Activated CD4-positive, alpha-beta T cell treated with anti-CD3 and anti-CD28 coated beads, Interleukin-2, amount 10 ng/mL, durations not matched to agents 7 days and 5 days (primary cell): ENCODE measurements at regions not wholly inside any gene's neighbourhood (a gene's known extent, or its start where the extent isn't known, plus 50 kb on each side); places are given as distances from the start of the nearest gene placed in this dataset.

Experiments used
- CTCF ChIA-PET: fragments of 350-600 bp; sonication (Branson Sonifier 250); formaldehyde crosslinking; loops from one replicate; lab custom pipeline; 2021; ENCODE audit warnings: antibody characterized with exemption; lab: Charles Lee
- POLR2A ChIA-PET: fragments of 350-600 bp; sonication (Branson Sonifier 250); formaldehyde crosslinking; loops from one replicate; lab custom pipeline; 2021; ENCODE audit warnings: antibody characterized with exemption; lab: Charles Lee
- DNase-seq: peaks from one replicate; pipeline ENCODE4 v3.0.0-alpha.2; 2020
- H3K27ac Mint-ChIP-seq: one replicate; pipeline ENCODE4 v1.8.0; 2021; ENCODE audit warnings: mild to moderate bottlenecking, moderate library complexity, mixed read lengths
- H3K27me3 Mint-ChIP-seq: one replicate; pipeline ENCODE4 v1.8.0; 2021; ENCODE audit warnings: mixed read lengths
- H3K36me3 Mint-ChIP-seq: one replicate; pipeline ENCODE4 v1.8.0; 2021; ENCODE audit warnings: low read depth, mixed read lengths
- H3K4me1 Mint-ChIP-seq: one replicate; pipeline ENCODE4 v1.8.0; 2021; ENCODE audit warnings: mixed read lengths
- H3K4me3 Mint-ChIP-seq: one replicate; pipeline ENCODE4 v1.8.0; 2021; ENCODE audit warnings: mild to moderate bottlenecking, moderate library complexity, mixed read lengths
- H3K9me3 Mint-ChIP-seq: one replicate; pipeline ENCODE4 v1.8.0; 2021; ENCODE audit warnings: mixed read lengths

- peaks cover 2% of the 10 kb centered on the region for H3K27me3 Mint-ChIP-seq
- no peak overlapping the region for H3K4me3 Mint-ChIP-seq
- DNase-seq, result no peak
- H3K27ac Mint-ChIP-seq, result no peak overlapping the region
- H3K4me1 Mint-ChIP-seq, result no peaks in the 10 kb centered on the region
- ChIA-PET CTCF (no interaction called here), POLR2A (no interaction called here)
- no peaks in the 10 kb centered on the region for H3K9me3 Mint-ChIP-seq
- H3K36me3 Mint-ChIP-seq, result no peaks in the 10 kb centered on the region
These were observed 243.1 kb downstream of the FOXD2 start for GRCh38 chr1:47680815-47681475.

GRCh38 chr1:47681735-47682134 lies 243.9 kb downstream of the FOXD2 start:
- no peak overlapping the region for H3K27ac Mint-ChIP-seq
- no peaks in the 10 kb centered on the region for H3K4me1 Mint-ChIP-seq
- no peaks in the 10 kb centered on the region for H3K9me3 Mint-ChIP-seq
- H3K27me3 Mint-ChIP-seq, result peaks cover 2% of the 10 kb centered on the region
- H3K4me3 Mint-ChIP-seq, result no peak overlapping the region
- DNase-seq, result no peak
- H3K36me3 Mint-ChIP-seq, result no peaks in the 10 kb centered on the region
- POLR2A ChIA-PET, result no interaction called here
- CTCF ChIA-PET, result no interaction called here

- Mint-ChIP-seq H3K4me1 (no peaks in the 10 kb centered on the region), H3K27ac (no peak overlapping the region), H3K9me3 (no peaks in the 10 kb centered on the region), H3K27me3 (peaks cover 2% of the 10 kb centered on the region), H3K36me3 (no peaks in the 10 kb centered on the region), H3K4me3 (no peak overlapping the region)
- DNase-seq, result no peak
- ChIA-PET POLR2A (no interaction called here), CTCF (no interaction called here)
These were observed 244.4 kb downstream of the FOXD2 start for GRCh38 chr1:47682198-47682597.

- ChIA-PET CTCF (no interaction called here), POLR2A (no interaction called here)
- peaks cover 2% of the 10 kb centered on the region for H3K27me3 Mint-ChIP-seq
- no peaks in the 10 kb centered on the region for H3K36me3 Mint-ChIP-seq
- H3K9me3 Mint-ChIP-seq, result no peaks in the 10 kb centered on the region
- DNase-seq, result no peak
- H3K27ac Mint-ChIP-seq, result no peak overlapping the region
- H3K4me1 Mint-ChIP-seq, result no peaks in the 10 kb centered on the region
- H3K4me3 Mint-ChIP-seq, result no peak overlapping the region
These were observed 245.0 kb downstream of the FOXD2 start for GRCh38 chr1:47682786-47683350.

GRCh38 chr1:47683401-47683800 lies 245.6 kb downstream of the FOXD2 start:
- Mint-ChIP-seq H3K9me3 (no peaks in the 10 kb centered on the region), H3K27me3 (peaks cover under 1% of the 10 kb centered on the region), H3K36me3 (no peaks in the 10 kb centered on the region), H3K27ac (no peak overlapping the region), H3K4me3 (no peak overlapping the region), H3K4me1 (no peaks in the 10 kb centered on the region)
- CTCF ChIA-PET, result interaction anchor here (1.0 kb wide), 1 partner anchor 12 kb away, joined by 3 read pairs; no protein-coding TSS in a partner anchor
- DNase-seq, result no peak
- POLR2A ChIA-PET, result no interaction called here

GRCh38 chr1:47684518-47684917 lies 246.7 kb downstream of the FOXD2 start:
- H3K9me3 Mint-ChIP-seq, result no peaks in the 10 kb centered on the region
- no peak for DNase-seq
- POLR2A ChIA-PET, result no interaction called here
- no peaks in the 10 kb centered on the region for H3K4me1 Mint-ChIP-seq
- H3K36me3 Mint-ChIP-seq, result no peaks in the 10 kb centered on the region
- H3K4me3 Mint-ChIP-seq, result no peak overlapping the region
- no peaks in the 10 kb centered on the region for H3K27me3 Mint-ChIP-seq
- H3K27ac Mint-ChIP-seq, result no peak overlapping the region
- CTCF ChIA-PET, result interaction anchor here (1.0 kb wide), 1 partner anchor 11 kb away, joined by 3 read pairs; no protein-coding TSS in a partner anchor

- H3K4me3 Mint-ChIP-seq, result no peak overlapping the region
- H3K4me1 Mint-ChIP-seq, result no peaks in the 10 kb centered on the region
- H3K36me3 Mint-ChIP-seq, result no peaks in the 10 kb centered on the region
- ChIA-PET CTCF (interaction anchor here (0.6 kb wide), 1 partner anchor 72 kb away, joined by 3 read pairs; no protein-coding TSS in a partner anchor), POLR2A (no interaction called here)
- H3K27ac Mint-ChIP-seq, result no peak overlapping the region
- DNase-seq, result no peak
- peaks cover 2% of the 10 kb centered on the region for H3K27me3 Mint-ChIP-seq
- no peaks in the 10 kb centered on the region for H3K9me3 Mint-ChIP-seq
These were observed 247.3 kb downstream of the FOXD2 start for GRCh38 chr1:47684964-47685762.

- CTCF ChIA-PET, result interaction anchor here (0.6 kb wide), 1 partner anchor 72 kb away, joined by 3 read pairs; no protein-coding TSS in a partner anchor
- no peak for DNase-seq
- H3K9me3 Mint-ChIP-seq, result no peaks in the 10 kb centered on the region
- H3K27ac Mint-ChIP-seq, result no peak overlapping the region
- H3K4me3 Mint-ChIP-seq, result no peak overlapping the region
- POLR2A ChIA-PET, result no interaction called here
- H3K4me1 Mint-ChIP-seq, result no peaks in the 10 kb centered on the region
- peaks cover 2% of the 10 kb centered on the region for H3K27me3 Mint-ChIP-seq
- no peaks in the 10 kb centered on the region for H3K36me3 Mint-ChIP-seq
These were observed 247.9 kb downstream of the FOXD2 start for GRCh38 chr1:47685763-47686066.

- no peaks in the 10 kb centered on the region for H3K9me3 Mint-ChIP-seq
- no peak for DNase-seq
- CTCF ChIA-PET, result interaction anchor here (0.9 kb wide), 1 partner anchor 249 kb away, joined by 3 read pairs; the partner anchor contains the start of gene FOXD2
- H3K36me3 Mint-ChIP-seq, result no peaks in the 10 kb centered on the region
- POLR2A ChIA-PET, result no interaction called here
- no peak overlapping the region for H3K4me3 Mint-ChIP-seq
- no peak overlapping the region for H3K27ac Mint-ChIP-seq
- H3K4me1 Mint-ChIP-seq, result no peaks in the 10 kb centered on the region
- peaks cover 2% of the 10 kb centered on the region for H3K27me3 Mint-ChIP-seq
These were observed 249.1 kb downstream of the FOXD2 start for GRCh38 chr1:47686731-47687630.

- Mint-ChIP-seq H3K4me1 (no peaks in the 10 kb centered on the region), H3K27ac (no peak overlapping the region), H3K36me3 (no peaks in the 10 kb centered on the region), H3K9me3 (no peaks in the 10 kb centered on the region), H3K4me3 (no peak overlapping the region), H3K27me3 (peaks cover 2% of the 10 kb centered on the region)
- POLR2A ChIA-PET, result no interaction called here
- CTCF ChIA-PET, result no interaction called here
- no peak for DNase-seq
These were observed 250.0 kb downstream of the FOXD2 start for GRCh38 chr1:47687631-47688460.

- CTCF ChIA-PET, result no interaction called here
- H3K4me1 Mint-ChIP-seq, result no peaks in the 10 kb centered on the region
These were observed 250.8 kb downstream of the FOXD2 start for GRCh38 chr1:47688461-47689296.

More at GRCh38 chr1:47688461-47689296, 250.8 kb downstream of the FOXD2 start:
- Mint-ChIP-seq H3K27ac (no peak overlapping the region), H3K36me3 (no peaks in the 10 kb centered on the region), H3K9me3 (no peaks in the 10 kb centered on the region), H3K27me3 (peaks cover 2% of the 10 kb centered on the region), H3K4me3 (no peak overlapping the region)
- DNase-seq, result no peak
- POLR2A ChIA-PET, result no interaction called here
